ENCODE measurements at regions not wholly inside any gene's neighbourhood (a gene's known extent, or its start where the extent isn't known, plus 50 kb on each side); places are given as distances from the start of the nearest gene placed in this dataset.
A peak's percentile ranks its signal among the peaks of the same experiment; 100 is the strongest.

DNA sequence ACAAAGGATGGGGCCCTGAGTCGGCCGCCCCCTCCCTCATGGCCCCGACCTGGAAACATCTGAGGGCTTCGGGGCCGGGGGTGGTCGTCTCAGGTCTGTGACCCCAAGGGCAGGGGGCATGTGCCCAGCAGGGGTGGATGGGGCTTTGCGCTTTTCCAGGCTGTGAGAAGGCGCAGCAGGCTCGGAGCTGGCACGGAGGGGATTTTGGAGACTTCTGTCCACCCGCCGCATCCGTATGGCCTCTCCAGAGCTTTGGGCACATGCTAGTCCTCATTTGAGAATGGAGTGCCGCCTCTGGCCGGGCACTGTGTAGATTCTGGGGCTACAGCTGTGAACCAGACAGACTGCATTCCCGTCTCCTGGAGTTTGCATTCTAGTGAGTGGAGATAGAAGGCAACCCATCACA is 66.1 kb upstream of the WNT4 start:
- no peak overlapping the region for H3K27ac Mint-ChIP-seq

DNA sequence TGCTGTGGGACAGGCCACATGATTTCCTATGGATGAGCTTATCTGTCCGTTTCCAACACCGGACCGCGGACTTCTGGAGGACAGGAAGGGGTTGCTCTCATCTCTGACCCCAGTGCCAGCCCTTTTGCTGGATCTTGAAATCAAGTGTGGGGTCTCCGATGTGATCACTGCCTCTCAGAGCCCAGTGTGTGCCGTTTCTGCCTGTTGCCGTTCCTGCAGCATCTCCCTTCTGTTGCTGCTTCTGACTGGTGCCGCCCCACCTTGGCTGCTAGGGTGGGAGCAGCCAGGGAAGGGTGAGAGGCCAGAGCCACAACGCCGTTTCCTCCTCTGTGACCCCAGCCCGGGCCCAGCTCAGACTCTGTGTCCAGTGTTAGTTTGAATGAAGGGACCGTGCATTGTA is 67.3 kb upstream of the WNT4 start:
- peaks cover 3% of the 10 kb centered on the region for H3K27me3 Mint-ChIP-seq (ENCODE audit: insufficient read depth, low read depth, poor library complexity)
- no peak overlapping the region for H3K4me3 Mint-ChIP-seq
- DNase-seq (ENCODE audit: low spot score) = no peak

More for the DNA sequence above, 66.1 kb upstream of the WNT4 start:
- no peak overlapping the region for H3K27ac ChIP-seq (ENCODE audit: low read depth)
- no peaks in the 10 kb centered on the region for H3K9me2 ChIP-seq (ENCODE audit: insufficient read depth)
- Mint-ChIP-seq H3K9me3 (no peaks in the 10 kb centered on the region), H3K4me3 (no peak overlapping the region), H3K36me3 (ENCODE audit: low read depth) (no peaks in the 10 kb centered on the region), H3K27me3 (ENCODE audit: insufficient read depth, low read depth, poor library complexity) (peaks cover 3% of the 10 kb centered on the region), H3K4me1 (peaks cover 29% of the 10 kb centered on the region)
- H3F3A ChIP-seq (replicated peaks; ENCODE audit: low read depth) = no peaks in the 10 kb centered on the region
- no peaks in the 10 kb centered on the region for H3K36me3 ChIP-seq (ENCODE audit: insufficient read depth)
- peaks cover 10% of the 10 kb centered on the region; the same call in 1 of the 2 replicates for H3K4me1 ChIP-seq (ENCODE audit: insufficient read depth)
- H4K20me1 ChIP-seq (replicated peaks; ENCODE audit: insufficient read depth) = no peaks in the 10 kb centered on the region
- ATAC-seq (peak; percentile 53), DNase-seq (ENCODE audit: low spot score) (no peak)
- no peaks in the 10 kb centered on the region for H3K79me2 ChIP-seq (replicated peaks; ENCODE audit: insufficient read depth)
- H3K27me3 ChIP-seq (ENCODE audit: insufficient read depth) = no peaks in the 10 kb centered on the region
- no peak overlapping the region for H3K4me3 ChIP-seq
- H2AFZ ChIP-seq = peak overlapping the region; percentile 23; the same call in 1 of the 2 replicates
- no peak overlapping the region for H3K4me2 ChIP-seq
- TF ChIP-seq EZH2phosphoT487 (IDR thresholded peaks at IDR 0.05; ENCODE audit: unreplicated experiment) = no peak

More for the DNA sequence above, 67.3 kb upstream of the WNT4 start:
- Mint-ChIP-seq H3K36me3 (ENCODE audit: low read depth) (no peaks in the 10 kb centered on the region), H3K27ac (no peak overlapping the region), H3K9me3 (no peaks in the 10 kb centered on the region), H3K4me1 (peaks cover 29% of the 10 kb centered on the region)
- H3K4me1 ChIP-seq (ENCODE audit: insufficient read depth) = peaks cover 10% of the 10 kb centered on the region; the same call in 1 of the 2 replicates
- H3K4me3 ChIP-seq = no peak overlapping the region
- ATAC-seq = no peak
- no peaks in the 10 kb centered on the region for H3F3A ChIP-seq (replicated peaks; ENCODE audit: low read depth)
- peak overlapping the region; percentile 52; the same call in 1 of the 2 replicates for H2AFZ ChIP-seq
- no peaks in the 10 kb centered on the region for H3K9me2 ChIP-seq (ENCODE audit: insufficient read depth)
- H3K27ac ChIP-seq (ENCODE audit: low read depth) = no peak overlapping the region
- no peaks in the 10 kb centered on the region for H3K27me3 ChIP-seq (ENCODE audit: insufficient read depth)
- H4K20me1 ChIP-seq (replicated peaks; ENCODE audit: insufficient read depth) = no peaks in the 10 kb centered on the region
- H3K36me3 ChIP-seq (ENCODE audit: insufficient read depth) = no peaks in the 10 kb centered on the region
- TF ChIP-seq, protein P1, sequence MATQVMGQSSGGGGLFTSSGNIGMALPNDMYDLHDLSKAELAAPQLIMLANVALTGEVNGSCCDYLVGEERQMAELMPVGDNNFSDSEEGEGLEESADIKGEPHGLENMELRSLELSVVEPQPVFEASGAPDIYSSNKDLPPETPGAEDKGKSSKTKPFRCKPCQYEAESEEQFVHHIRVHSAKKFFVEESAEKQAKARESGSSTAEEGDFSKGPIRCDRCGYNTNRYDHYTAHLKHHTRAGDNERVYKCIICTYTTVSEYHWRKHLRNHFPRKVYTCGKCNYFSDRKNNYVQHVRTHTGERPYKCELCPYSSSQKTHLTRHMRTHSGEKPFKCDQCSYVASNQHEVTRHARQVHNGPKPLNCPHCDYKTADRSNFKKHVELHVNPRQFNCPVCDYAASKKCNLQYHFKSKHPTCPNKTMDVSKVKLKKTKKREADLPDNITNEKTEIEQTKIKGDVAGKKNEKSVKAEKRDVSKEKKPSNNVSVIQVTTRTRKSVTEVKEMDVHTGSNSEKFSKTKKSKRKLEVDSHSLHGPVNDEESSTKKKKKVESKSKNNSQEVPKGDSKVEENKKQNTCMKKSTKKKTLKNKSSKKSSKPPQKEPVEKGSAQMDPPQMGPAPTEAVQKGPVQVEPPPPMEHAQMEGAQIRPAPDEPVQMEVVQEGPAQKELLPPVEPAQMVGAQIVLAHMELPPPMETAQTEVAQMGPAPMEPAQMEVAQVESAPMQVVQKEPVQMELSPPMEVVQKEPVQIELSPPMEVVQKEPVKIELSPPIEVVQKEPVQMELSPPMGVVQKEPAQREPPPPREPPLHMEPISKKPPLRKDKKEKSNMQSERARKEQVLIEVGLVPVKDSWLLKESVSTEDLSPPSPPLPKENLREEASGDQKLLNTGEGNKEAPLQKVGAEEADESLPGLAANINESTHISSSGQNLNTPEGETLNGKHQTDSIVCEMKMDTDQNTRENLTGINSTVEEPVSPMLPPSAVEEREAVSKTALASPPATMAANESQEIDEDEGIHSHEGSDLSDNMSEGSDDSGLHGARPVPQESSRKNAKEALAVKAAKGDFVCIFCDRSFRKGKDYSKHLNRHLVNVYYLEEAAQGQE (IDR thresholded peaks at IDR 0.05; ENCODE audit: unreplicated experiment) = no peak
- TF ChIP-seq, protein P2, sequence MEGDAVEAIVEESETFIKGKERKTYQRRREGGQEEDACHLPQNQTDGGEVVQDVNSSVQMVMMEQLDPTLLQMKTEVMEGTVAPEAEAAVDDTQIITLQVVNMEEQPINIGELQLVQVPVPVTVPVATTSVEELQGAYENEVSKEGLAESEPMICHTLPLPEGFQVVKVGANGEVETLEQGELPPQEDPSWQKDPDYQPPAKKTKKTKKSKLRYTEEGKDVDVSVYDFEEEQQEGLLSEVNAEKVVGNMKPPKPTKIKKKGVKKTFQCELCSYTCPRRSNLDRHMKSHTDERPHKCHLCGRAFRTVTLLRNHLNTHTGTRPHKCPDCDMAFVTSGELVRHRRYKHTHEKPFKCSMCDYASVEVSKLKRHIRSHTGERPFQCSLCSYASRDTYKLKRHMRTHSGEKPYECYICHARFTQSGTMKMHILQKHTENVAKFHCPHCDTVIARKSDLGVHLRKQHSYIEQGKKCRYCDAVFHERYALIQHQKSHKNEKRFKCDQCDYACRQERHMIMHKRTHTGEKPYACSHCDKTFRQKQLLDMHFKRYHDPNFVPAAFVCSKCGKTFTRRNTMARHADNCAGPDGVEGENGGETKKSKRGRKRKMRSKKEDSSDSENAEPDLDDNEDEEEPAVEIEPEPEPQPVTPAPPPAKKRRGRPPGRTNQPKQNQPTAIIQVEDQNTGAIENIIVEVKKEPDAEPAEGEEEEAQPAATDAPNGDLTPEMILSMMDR (conservative IDR thresholded peaks at IDR 0.05; ENCODE audit: low read depth in 2 of 2) = no peak
- TF ChIP-seq, protein P3, sequence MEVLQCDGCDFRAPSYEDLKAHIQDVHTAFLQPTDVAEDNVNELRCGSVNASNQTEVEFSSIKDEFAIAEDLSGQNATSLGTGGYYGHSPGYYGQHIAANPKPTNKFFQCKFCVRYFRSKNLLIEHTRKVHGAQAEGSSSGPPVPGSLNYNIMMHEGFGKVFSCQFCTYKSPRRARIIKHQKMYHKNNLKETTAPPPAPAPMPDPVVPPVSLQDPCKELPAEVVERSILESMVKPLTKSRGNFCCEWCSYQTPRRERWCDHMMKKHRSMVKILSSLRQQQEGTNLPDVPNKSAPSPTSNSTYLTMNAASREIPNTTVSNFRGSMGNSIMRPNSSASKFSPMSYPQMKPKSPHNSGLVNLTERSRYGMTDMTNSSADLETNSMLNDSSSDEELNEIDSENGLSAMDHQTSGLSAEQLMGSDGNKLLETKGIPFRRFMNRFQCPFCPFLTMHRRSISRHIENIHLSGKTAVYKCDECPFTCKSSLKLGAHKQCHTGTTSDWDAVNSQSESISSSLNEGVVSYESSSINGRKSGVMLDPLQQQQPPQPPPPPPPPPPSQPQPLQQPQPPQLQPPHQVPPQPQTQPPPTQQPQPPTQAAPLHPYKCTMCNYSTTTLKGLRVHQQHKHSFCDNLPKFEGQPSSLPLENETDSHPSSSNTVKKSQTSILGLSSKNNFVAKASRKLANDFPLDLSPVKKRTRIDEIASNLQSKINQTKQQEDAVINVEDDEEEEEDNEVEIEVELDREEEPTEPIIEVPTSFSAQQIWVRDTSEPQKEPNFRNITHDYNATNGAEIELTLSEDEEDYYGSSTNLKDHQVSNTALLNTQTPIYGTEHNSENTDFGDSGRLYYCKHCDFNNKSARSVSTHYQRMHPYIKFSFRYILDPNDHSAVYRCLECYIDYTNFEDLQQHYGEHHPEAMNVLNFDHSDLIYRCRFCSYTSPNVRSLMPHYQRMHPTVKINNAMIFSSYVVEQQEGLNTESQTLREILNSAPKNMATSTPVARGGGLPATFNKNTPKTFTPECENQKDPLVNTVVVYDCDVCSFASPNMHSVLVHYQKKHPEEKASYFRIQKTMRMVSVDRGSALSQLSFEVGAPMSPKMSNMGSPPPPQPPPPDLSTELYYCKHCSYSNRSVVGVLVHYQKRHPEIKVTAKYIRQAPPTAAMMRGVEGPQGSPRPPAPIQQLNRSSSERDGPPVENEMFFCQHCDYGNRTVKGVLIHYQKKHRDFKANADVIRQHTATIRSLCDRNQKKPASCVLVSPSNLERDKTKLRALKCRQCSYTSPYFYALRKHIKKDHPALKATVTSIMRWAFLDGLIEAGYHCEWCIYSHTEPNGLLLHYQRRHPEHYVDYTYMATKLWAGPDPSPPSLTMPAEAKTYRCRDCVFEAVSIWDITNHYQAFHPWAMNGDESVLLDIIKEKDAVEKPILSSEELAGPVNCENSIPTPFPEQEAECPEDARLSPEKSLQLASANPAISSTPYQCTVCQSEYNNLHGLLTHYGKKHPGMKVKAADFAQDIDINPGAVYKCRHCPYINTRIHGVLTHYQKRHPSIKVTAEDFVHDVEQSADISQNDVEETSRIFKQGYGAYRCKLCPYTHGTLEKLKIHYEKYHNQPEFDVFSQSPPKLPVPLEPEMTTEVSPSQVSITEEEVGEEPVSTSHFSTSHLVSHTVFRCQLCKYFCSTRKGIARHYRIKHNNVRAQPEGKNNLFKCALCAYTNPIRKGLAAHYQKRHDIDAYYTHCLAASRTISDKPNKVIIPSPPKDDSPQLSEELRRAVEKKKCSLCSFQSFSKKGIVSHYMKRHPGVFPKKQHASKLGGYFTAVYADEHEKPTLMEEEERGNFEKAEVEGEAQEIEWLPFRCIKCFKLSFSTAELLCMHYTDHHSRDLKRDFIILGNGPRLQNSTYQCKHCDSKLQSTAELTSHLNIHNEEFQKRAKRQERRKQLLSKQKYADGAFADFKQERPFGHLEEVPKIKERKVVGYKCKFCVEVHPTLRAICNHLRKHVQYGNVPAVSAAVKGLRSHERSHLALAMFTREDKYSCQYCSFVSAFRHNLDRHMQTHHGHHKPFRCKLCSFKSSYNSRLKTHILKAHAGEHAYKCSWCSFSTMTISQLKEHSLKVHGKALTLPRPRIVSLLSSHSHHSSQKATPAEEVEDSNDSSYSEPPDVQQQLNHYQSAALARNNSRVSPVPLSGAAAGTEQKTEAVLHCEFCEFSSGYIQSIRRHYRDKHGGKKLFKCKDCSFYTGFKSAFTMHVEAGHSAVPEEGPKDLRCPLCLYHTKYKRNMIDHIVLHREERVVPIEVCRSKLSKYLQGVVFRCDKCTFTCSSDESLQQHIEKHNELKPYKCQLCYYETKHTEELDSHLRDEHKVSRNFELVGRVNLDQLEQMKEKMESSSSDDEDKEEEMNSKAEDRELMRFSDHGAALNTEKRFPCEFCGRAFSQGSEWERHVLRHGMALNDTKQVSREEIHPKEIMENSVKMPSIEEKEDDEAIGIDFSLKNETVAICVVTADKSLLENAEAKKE (CRISPR knock-in tag; IDR thresholded peaks at IDR 0.05) = no peak
- TF ChIP-seq ZNF331 (CRISPR knock-in tag; IDR thresholded peaks at IDR 0.05; ENCODE audit: low read depth) (no peak), NANOG (IDR thresholded peaks at IDR 0.05; ENCODE audit: borderline replicate concordance) (no peak), ZNF114 (CRISPR knock-in tag; IDR thresholded peaks at IDR 0.05) (no peak), POLR2AphosphoS5 (IDR thresholded peaks at IDR 0.05; ENCODE audit: low read depth) (no peak), STAT1 (IDR thresholded peaks at IDR 0.05; ENCODE audit: unreplicated experiment) (no peak), EZH2 (IDR thresholded peaks at IDR 0.05; ENCODE audit: low read depth, unreplicated experiment) (no peak), CREB1 (CRISPR knock-in tag; IDR thresholded peaks at IDR 0.05; ENCODE audit: low read depth) (no peak)
- no peak overlapping the region for H3K4me2 ChIP-seq
- no peaks in the 10 kb centered on the region for H3K79me2 ChIP-seq (replicated peaks; ENCODE audit: insufficient read depth)
